GM12891 (cell line): ENCODE measurements at regions not wholly inside any gene's neighbourhood (a gene's known extent, or its start where the extent isn't known, plus 50 kb on each side); places are given as distances from the start of the nearest gene placed in this dataset.

Experiments
- POLR2A ChIP-seq: IDR thresholded peaks from 2 replicates; pipeline ENCODE4 v1.6.1; 2011; ENCODE audit warnings: low read depth, low read length, control low read depth
- POLR2AphosphoS5 ChIP-seq: IDR thresholded peaks from 2 replicates; pipeline ENCODE4 v1.6.1; 2011; ENCODE audit warnings: low read depth, low read length, control low read depth
- POU2F2 ChIP-seq: IDR thresholded peaks from 2 replicates; pipeline ENCODE4 v1.6.1; 2011; ENCODE audit warnings: low read depth, mild to moderate bottlenecking, control low read depth, low read length, moderate library complexity
- SPI1 ChIP-seq: IDR thresholded peaks from 2 replicates; pipeline ENCODE4 v1.6.1; 2011; ENCODE audit warnings: low read depth, low read length, control low read depth
- TAF1 ChIP-seq: IDR thresholded peaks from 2 replicates; pipeline ENCODE4 v1.6.1; 2011; ENCODE audit warnings: low read depth, low read length, control low read depth

- no peak for TF ChIP-seq POLR2A
- no peak for TF ChIP-seq TAF1
- no peak for TF ChIP-seq POLR2AphosphoS5
- TF ChIP-seq SPI1 = no peak
- TF ChIP-seq POU2F2 = no peak
Observed at GRCh38 chr6:139702706-139703105, 328.3 kb upstream of the CITED2 start.
